ENCODE measurements at regions not wholly inside any gene's neighbourhood (a gene's known extent, or its start where the extent isn't known, plus 50 kb on each side); places are given as distances from the start of the nearest gene placed in this dataset.

- CTCF ChIA-PET = interaction anchor here (0.7 kb wide), 2 partner anchors 22 to 1468 kb away, joined by 3 read pairs; no protein-coding TSS in a partner anchor
- DNase-seq (ENCODE audit: low read depth, low spot score) (no peak), ATAC-seq (no peak), FAIRE-seq (no peak)
- Histone ChIP-seq H3K4me1 (ENCODE audit: control insufficient read depth, insufficient read depth, low read length) (no peaks in the 10 kb centered on the region), H3K4me2 (ENCODE audit: control insufficient read depth, insufficient read depth) (no peak overlapping the region), H4K20me1 (ENCODE audit: control insufficient read depth, insufficient read depth) (no peaks in the 10 kb centered on the region), H3K36me3 (ENCODE audit: control insufficient read depth in 2 of 2, insufficient read depth in 2 of 2, low read length in 1 of 2) (no peaks in the 10 kb centered on the region), H3K27ac (ENCODE audit: control insufficient read depth, insufficient read depth) (no peak overlapping the region), H3K79me2 (ENCODE audit: control insufficient read depth, insufficient read depth, low read length) (no peaks in the 10 kb centered on the region), H3K9me3 (replicated peaks; ENCODE audit: control insufficient read depth, insufficient read depth, low read length) (no peaks in the 10 kb centered on the region), H3K4me3 (no peak overlapping the region), H2AFZ (ENCODE audit: control insufficient read depth, low read depth, low read length) (no peak overlapping the region), H3K27me3 (replicated peaks in 1 of 2; ENCODE audit: control insufficient read depth in 2 of 2, insufficient read depth in 2 of 2, low read length in 1 of 2) (no peaks in the 10 kb centered on the region), H3K9ac (ENCODE audit: control insufficient read depth, insufficient read depth, low read length) (no peak overlapping the region)
- WGBS (ENCODE audit: insufficient coverage, insufficient replicate concordance, low lambda C conversion rate, missing lambda C conversion rate) = 0% methylated on average over 1 of the region's 1 CpG
- intact Hi-C loops (cut with micrococcal nuclease; ENCODE audit: unreplicated experiment) = no loop called here
- TF ChIP-seq ETV6 (conservative IDR thresholded peaks at IDR 0.05 in 1 of 2, IDR thresholded peaks at IDR 0.05 in 1 of 2; ENCODE audit: borderline replicate concordance in 1 of 2, low read depth in 1 of 2) = no peak
- no peak for TF ChIP-seq TARDBP (IDR thresholded peaks at IDR 0.05; ENCODE audit: borderline replicate concordance)
- TF ChIP-seq, protein P1, sequence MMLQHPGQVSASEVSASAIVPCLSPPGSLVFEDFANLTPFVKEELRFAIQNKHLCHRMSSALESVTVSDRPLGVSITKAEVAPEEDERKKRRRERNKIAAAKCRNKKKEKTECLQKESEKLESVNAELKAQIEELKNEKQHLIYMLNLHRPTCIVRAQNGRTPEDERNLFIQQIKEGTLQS (IDR thresholded peaks at IDR 0.05; ENCODE audit: borderline replicate concordance, extremely low read depth, low read depth, low read length) = no peak
- no peak for TF ChIP-seq CREM (IDR thresholded peaks at IDR 0.05; ENCODE audit: low read depth)
- no peak for TF ChIP-seq USF1 (IDR thresholded peaks at IDR 0.05; ENCODE audit: borderline replicate concordance, extremely low read length, insufficient read depth, low read depth, low read length)
- TF ChIP-seq SKIL (IDR thresholded peaks at IDR 0.05; ENCODE audit: low read depth, poor library complexity, severe bottlenecking) = no peak
- no peak for TF ChIP-seq FOXK2 (IDR thresholded peaks at IDR 0.05)
- TF ChIP-seq, protein P2, sequence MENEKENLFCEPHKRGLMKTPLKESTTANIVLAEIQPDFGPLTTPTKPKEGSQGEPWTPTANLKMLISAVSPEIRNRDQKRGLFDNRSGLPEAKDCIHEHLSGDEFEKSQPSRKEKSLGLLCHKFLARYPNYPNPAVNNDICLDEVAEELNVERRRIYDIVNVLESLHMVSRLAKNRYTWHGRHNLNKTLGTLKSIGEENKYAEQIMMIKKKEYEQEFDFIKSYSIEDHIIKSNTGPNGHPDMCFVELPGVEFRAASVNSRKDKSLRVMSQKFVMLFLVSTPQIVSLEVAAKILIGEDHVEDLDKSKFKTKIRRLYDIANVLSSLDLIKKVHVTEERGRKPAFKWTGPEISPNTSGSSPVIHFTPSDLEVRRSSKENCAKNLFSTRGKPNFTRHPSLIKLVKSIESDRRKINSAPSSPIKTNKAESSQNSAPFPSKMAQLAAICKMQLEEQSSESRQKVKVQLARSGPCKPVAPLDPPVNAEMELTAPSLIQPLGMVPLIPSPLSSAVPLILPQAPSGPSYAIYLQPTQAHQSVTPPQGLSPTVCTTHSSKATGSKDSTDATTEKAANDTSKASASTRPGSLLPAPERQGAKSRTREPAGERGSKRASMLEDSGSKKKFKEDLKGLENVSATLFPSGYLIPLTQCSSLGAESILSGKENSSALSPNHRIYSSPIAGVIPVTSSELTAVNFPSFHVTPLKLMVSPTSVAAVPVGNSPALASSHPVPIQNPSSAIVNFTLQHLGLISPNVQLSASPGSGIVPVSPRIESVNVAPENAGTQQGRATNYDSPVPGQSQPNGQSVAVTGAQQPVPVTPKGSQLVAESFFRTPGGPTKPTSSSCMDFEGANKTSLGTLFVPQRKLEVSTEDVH (IDR thresholded peaks at IDR 0.05; ENCODE audit: low read depth, partially characterized antibody) = no peak
- no peak for TF ChIP-seq IKZF1 (conservative IDR thresholded peaks at IDR 0.05)
- TF ChIP-seq IRF4 (IDR thresholded peaks at IDR 0.05; ENCODE audit: low read depth, low read length) = no peak
- TF ChIP-seq HCFC1 (IDR thresholded peaks at IDR 0.05; ENCODE audit: low read length) = no peak
- no peak for TF ChIP-seq BHLHE40 (IDR thresholded peaks at IDR 0.05; ENCODE audit: borderline replicate concordance in 1 of 2, low read depth in 2 of 2, low read length in 1 of 2)
- RAD21 ChIA-PET (ENCODE audit: unreplicated experiment) = no interaction called here
- in situ Hi-C loops (cut with MboI) = no loop called here
- SMC1A ChIA-PET (ENCODE audit: uncharacterized antibody, unreplicated experiment) = no interaction called here
- no TSS peak for BruUV-seq (replicated peaks)
- POLR2A ChIA-PET = no interaction called here
Measured at GRCh38 chrX:128634754-128635153, 582.6 kb upstream of the ACTRT1 start.
